ENCODE measurements at regions not wholly inside any gene's neighbourhood (a gene's known extent, or its start where the extent isn't known, plus 50 kb on each side); places are given as distances from the start of the nearest gene placed in this dataset.
"Not testable (repeated sequence)": the region's sequence is repeated elsewhere in the genome, so short reads cannot be mapped to it uniquely, and the experiment has no call there.

DNA sequence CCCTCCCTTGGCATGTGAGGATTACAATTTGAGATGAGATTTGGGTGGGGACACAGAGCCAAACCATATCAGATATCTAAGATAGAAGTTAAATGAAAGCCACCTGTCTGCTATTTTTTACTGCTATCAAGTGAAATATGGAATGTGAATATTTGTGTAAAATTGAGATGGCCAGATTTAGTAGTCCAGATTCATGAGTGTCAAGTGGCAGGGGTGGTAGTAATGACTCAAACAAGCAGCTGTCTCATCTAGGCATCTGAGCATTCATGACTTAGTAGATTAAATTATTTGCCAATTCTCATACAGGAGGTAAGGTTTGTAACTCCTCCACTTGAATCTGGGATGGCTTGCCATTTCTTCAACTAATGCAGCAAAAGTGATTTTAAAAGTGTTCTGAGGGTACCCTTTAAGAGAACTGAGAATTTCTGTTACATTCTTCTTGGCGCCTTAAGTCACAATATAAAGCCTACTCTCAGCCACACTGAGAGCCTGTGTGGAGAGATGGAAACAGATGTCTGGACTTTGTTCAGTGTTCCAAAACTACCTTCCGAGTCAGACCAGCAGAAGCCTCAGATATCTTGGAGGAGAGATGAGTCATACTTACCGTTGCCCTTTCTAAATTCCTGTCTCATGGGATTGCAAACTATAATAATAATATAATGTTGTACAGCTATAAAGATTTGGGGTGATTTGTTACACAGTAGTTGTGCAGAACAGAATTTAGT is 1065.6 kb upstream of the TMPRSS15 start:
- no peak overlapping the region for H3K4me3 ChIP-seq (ENCODE audit: low read depth, low read length)
- CTCF ChIA-PET: no interaction called here
- no peak for DNase-seq (ENCODE audit: low read depth, low spot score)
- H3K27ac ChIP-seq (ENCODE audit: low read depth, low read length): no peak overlapping the region
- POLR2A ChIA-PET: no interaction called here
- H3K9me3 ChIP-seq (ENCODE audit: control insufficient read depth, insufficient read depth, low read length): peaks cover 6% of the 10 kb centered on the region; the same call in 1 of the 2 replicates
- TF ChIP-seq, protein P1, sequence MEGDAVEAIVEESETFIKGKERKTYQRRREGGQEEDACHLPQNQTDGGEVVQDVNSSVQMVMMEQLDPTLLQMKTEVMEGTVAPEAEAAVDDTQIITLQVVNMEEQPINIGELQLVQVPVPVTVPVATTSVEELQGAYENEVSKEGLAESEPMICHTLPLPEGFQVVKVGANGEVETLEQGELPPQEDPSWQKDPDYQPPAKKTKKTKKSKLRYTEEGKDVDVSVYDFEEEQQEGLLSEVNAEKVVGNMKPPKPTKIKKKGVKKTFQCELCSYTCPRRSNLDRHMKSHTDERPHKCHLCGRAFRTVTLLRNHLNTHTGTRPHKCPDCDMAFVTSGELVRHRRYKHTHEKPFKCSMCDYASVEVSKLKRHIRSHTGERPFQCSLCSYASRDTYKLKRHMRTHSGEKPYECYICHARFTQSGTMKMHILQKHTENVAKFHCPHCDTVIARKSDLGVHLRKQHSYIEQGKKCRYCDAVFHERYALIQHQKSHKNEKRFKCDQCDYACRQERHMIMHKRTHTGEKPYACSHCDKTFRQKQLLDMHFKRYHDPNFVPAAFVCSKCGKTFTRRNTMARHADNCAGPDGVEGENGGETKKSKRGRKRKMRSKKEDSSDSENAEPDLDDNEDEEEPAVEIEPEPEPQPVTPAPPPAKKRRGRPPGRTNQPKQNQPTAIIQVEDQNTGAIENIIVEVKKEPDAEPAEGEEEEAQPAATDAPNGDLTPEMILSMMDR (IDR thresholded peaks at IDR 0.05; ENCODE audit: low read depth, low read length): no peak
- H3K27me3 ChIP-seq (ENCODE audit: control insufficient read depth, insufficient read depth, low read length): no peaks in the 10 kb centered on the region

DNA sequence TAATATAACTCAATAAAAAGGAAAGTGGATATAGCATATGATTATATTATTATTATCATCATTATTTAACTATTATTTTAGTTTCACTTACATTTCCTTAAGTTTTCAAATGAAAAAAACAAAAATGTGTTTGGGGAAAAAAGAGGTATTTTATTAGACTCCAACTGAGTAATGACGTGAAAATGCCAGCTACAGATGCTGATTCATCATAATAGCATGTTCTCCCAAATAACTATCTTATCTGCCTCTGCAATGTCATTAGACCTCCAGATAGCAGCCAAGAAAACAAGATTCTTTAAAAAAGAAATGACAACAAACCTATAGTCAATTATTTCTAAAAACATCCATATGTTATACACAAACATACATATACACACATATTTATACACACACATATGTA is 1071.9 kb upstream of the TMPRSS15 start:
- CTCF ChIA-PET: no interaction called here
- H3K9me3 ChIP-seq (ENCODE audit: control insufficient read depth, insufficient read depth, low read length): peaks cover 23% of the 10 kb centered on the region; the same call in 1 of the 2 replicates
- H3K27me3 ChIP-seq (ENCODE audit: control insufficient read depth, insufficient read depth, low read length): no peaks in the 10 kb centered on the region
- H3K27ac ChIP-seq (ENCODE audit: low read depth, low read length): no peak overlapping the region
- DNase-seq (ENCODE audit: low read depth, low spot score): no peak
- TF ChIP-seq, protein P1 (IDR thresholded peaks at IDR 0.05; ENCODE audit: low read depth, low read length): no peak
- POLR2A ChIA-PET: no interaction called here
- H3K4me3 ChIP-seq (ENCODE audit: low read depth, low read length): no peak overlapping the region

GRCh38 chr21:19489930-19490329 is 1086.3 kb upstream of the TMPRSS15 start:
- no peak for DNase-seq (ENCODE audit: low read depth, low spot score)
- ChIA-PET POLR2A (no interaction called here), CTCF (no interaction called here)
- TF ChIP-seq, protein P1 (IDR thresholded peaks at IDR 0.05; ENCODE audit: low read depth, low read length): no peak
- Histone ChIP-seq H3K4me3 (ENCODE audit: low read depth, low read length) (no peak overlapping the region), H3K27me3 (ENCODE audit: control insufficient read depth, insufficient read depth, low read length) (no peaks in the 10 kb centered on the region), H3K27ac (ENCODE audit: low read depth, low read length) (no peak overlapping the region), H3K9me3 (ENCODE audit: control insufficient read depth, insufficient read depth, low read length) (peaks cover 14% of the 10 kb centered on the region)

GRCh38 chr21:19490481-19490880 is 1086.9 kb upstream of the TMPRSS15 start:
- Histone ChIP-seq H3K4me3 (ENCODE audit: low read depth, low read length) (no peak overlapping the region), H3K9me3 (ENCODE audit: control insufficient read depth, insufficient read depth, low read length) (peaks cover 14% of the 10 kb centered on the region), H3K27ac (ENCODE audit: low read depth, low read length) (no peak overlapping the region), H3K27me3 (ENCODE audit: control insufficient read depth, insufficient read depth, low read length) (no peaks in the 10 kb centered on the region)
- no peak for DNase-seq (ENCODE audit: low read depth, low spot score)
- CTCF ChIA-PET: no interaction called here
- TF ChIP-seq, protein P1 (IDR thresholded peaks at IDR 0.05; ENCODE audit: low read depth, low read length): no peak
- POLR2A ChIA-PET: no interaction called here

DNA sequence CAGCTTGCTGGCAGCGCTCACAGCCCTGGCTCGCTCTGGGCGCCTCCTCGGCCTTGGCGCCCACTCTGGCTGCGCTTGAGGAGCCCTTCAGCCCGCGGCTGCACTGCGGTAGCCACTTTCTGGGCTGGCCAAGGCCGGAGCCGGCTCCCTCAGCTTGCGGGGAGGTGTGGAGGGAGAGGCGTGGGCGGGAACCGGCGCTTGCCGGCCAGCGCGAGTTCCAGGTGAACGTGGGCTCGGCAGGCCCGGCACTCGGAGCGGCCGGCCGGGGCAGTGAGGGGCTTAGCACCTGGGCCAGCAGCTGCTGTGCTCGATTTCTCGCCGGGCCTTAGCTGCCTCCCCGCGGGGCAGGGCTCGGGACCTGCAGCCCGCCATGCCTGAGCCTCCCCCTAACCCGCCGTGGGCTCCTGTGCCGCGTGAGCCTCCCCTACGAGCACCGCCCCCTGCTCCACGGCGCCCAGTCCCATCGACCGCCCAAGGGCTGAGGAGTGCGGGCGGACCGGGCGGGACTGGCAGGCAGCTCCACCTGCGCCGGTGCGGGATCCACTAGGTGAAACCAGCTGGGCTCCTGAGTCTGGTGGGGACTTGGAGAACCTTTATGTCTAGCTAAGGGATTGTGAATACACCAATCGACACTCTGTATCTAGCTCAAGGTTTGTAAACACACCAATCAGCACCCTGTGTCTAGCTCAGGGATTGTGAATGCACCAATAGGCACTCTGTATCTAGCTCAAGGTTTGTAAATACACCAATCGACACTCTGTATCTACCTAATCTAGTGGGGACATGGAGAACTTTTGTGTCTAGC is 1090.1 kb upstream of the TMPRSS15 start:
- peaks cover 18% of the 10 kb centered on the region for H3K9me3 ChIP-seq (ENCODE audit: control insufficient read depth, insufficient read depth, low read length)
- POLR2A ChIA-PET; H3K27ac ChIP-seq (ENCODE audit: low read depth, low read length); H3K27me3 ChIP-seq (ENCODE audit: control insufficient read depth, insufficient read depth, low read length); CTCF ChIA-PET; DNase-seq (ENCODE audit: low read depth, low spot score); H3K4me3 ChIP-seq (ENCODE audit: low read depth, low read length): not testable (repeated sequence)

All from AG04450 (cell line).